H1 (cell line): ENCODE measurements at regions not wholly inside any gene's neighbourhood (a gene's known extent, or its start where the extent isn't known, plus 50 kb on each side); places are given as distances from the start of the nearest gene placed in this dataset.

Experiments
- CTCF ChIA-PET: fragments of 300-600 bp; sonication (Branson Sonifier 250); formaldehyde crosslinking; loops from one replicate; lab custom pipeline; 2021; ENCODE audit not compliant: partially characterized antibody; lab: Charles Lee
- POLR2A ChIA-PET: fragments of 300-600 bp; sonication (Branson Sonifier 250); formaldehyde crosslinking; loops from one replicate; lab custom pipeline; 2021; ENCODE audit warnings: inconsistent platforms; ENCODE audit not compliant: partially characterized antibody; lab: Charles Lee
- DNase-seq, 2 experiments: peaks; one replicate each; pipeline versions ENCODE4 v3.0.0 to v3.0.0-alpha.2; 2010 to 2022; ENCODE audit warnings: low spot score in 2 of 2, low read depth in 1 of 2, mixed read lengths in 1 of 2
- FAIRE-seq: peaks from 2 replicates; lab custom pipeline; 2011; peaks lifted over from hg19 to GRCh38; lab: Jason Lieb, UNC
- H2AFZ ChIP-seq: 2 replicates; pipeline ENCODE4 v1.8.1; 2012; ENCODE audit warnings: low read length, inconsistent platforms
- H2AK5ac ChIP-seq: 2 replicates; pipeline ENCODE4 v1.6.1; 2013; ENCODE audit warnings: low read depth, low read length
- H2BK120ac ChIP-seq: replicated peaks from 2 replicates; pipeline ENCODE3; 2013; ENCODE audit warnings: low read depth, low read length, inconsistent platforms
- H2BK12ac ChIP-seq: 2 replicates; pipeline ENCODE4 v1.6.1; 2013; ENCODE audit warnings: low read depth, low read length
- H2BK15ac ChIP-seq: 2 replicates; pipeline ENCODE4 v1.6.1; 2013; ENCODE audit warnings: low read length
- H2BK20ac ChIP-seq: 2 replicates; pipeline ENCODE4 v1.6.1; 2013; ENCODE audit warnings: low read length
- H2BK5ac ChIP-seq: 2 replicates; pipeline ENCODE4 v1.6.1; 2013; ENCODE audit warnings: low read depth, low read length
- H3K14ac ChIP-seq: 2 replicates; pipeline ENCODE4 v1.6.1; 2013; ENCODE audit warnings: inconsistent platforms; ENCODE audit not compliant: insufficient read length
- H3K18ac ChIP-seq: 2 replicates; pipeline ENCODE4 v1.6.1; 2013; ENCODE audit warnings: low read length; ENCODE audit errors: extremely low read depth
- H3K23ac ChIP-seq: 2 replicates; pipeline ENCODE4 v1.6.1; 2013; ENCODE audit warnings: inconsistent platforms; ENCODE audit not compliant: insufficient read length
- H3K23me2 ChIP-seq: 2 replicates; pipeline ENCODE4 v1.6.1; 2013; ENCODE audit warnings: low read depth, low read length
- H3K27ac ChIP-seq: 2 replicates; pipeline ENCODE4 v1.6.1; 2011; ENCODE audit warnings: low read depth, low read length, inconsistent platforms
- H3K27me3 ChIP-seq, 4 experiments: replicated peaks in 1 of 4; 1 replicate in 1 of 4; 2 replicates in 3 of 4; pipeline versions ENCODE4 v1.6.1 to v1.8.1; 2011 to 2013; ENCODE audit warnings: low read length in 3 of 4, mild to moderate bottlenecking in 3 of 4, inconsistent platforms in 2 of 4, mixed read lengths in 2 of 4, moderate library complexity in 1 of 4; ENCODE audit not compliant: control insufficient read depth in 3 of 4, insufficient read depth in 3 of 4; ENCODE audit errors: extremely low read depth in 1 of 4
- H3K36me3 ChIP-seq, 4 experiments: 2 replicates each; pipeline versions ENCODE4 v1.6.1 to v1.8.1; 2011 to 2013; ENCODE audit warnings: mild to moderate bottlenecking in 4 of 4, low read length in 3 of 4, moderate library complexity in 2 of 4, control low read depth in 1 of 4, inconsistent platforms in 1 of 4; ENCODE audit not compliant: insufficient read depth in 4 of 4, control insufficient read depth in 2 of 4
- H3K4ac ChIP-seq: replicated peaks from 2 replicates; pipeline ENCODE3; 2013; ENCODE audit warnings: low read length, low read depth, mixed read lengths, inconsistent platforms; ENCODE audit not compliant: insufficient read length
- H3K4me1 ChIP-seq, 4 experiments: replicated peaks in 1 of 4; 1 replicate in 1 of 4; 2 replicates in 3 of 4; pipeline versions ENCODE4 v1.6.1 to v1.8.1; 2011 to 2013; ENCODE audit warnings: low read length in 3 of 4, inconsistent platforms in 2 of 4, mixed read lengths in 1 of 4; ENCODE audit not compliant: insufficient read depth in 4 of 4, control insufficient read depth in 3 of 4
- H3K4me2 ChIP-seq, 2 experiments: 2 replicates each; pipeline versions ENCODE4 v1.6.1 to v1.8.1; 2011 to 2013; ENCODE audit warnings: low read depth in 2 of 2, low read length in 2 of 2, control low read depth in 1 of 2, inconsistent platforms in 1 of 2, mild to moderate bottlenecking in 1 of 2; ENCODE audit not compliant: insufficient read depth in 1 of 2
- H3K4me3 ChIP-seq, 4 experiments: fragments of 200-600, 300-600 bp in 1 of 4; sonication (generic), shearing (Covaris generic), sonication (Bioruptor Twin) in 1 of 4; 2 replicates each; pipeline versions ENCODE4 v1.5.1 to v1.8.1; 2011 to 2016; ENCODE audit warnings: low read length in 4 of 4, low read depth in 3 of 4, control low read depth in 2 of 4, inconsistent platforms in 2 of 4, mild to moderate bottlenecking in 2 of 4, mixed read lengths in 1 of 4, moderate library complexity in 1 of 4; ENCODE audit not compliant: insufficient read depth in 2 of 4; ENCODE audit errors: extremely low read depth in 1 of 4
- H3K56ac ChIP-seq: replicated peaks from 2 replicates; pipeline ENCODE3; 2013; ENCODE audit warnings: low read depth, mild to moderate bottlenecking, mixed read lengths, low read length, inconsistent platforms; ENCODE audit not compliant: insufficient read length
- H3K79me1 ChIP-seq: 2 replicates; pipeline ENCODE4 v1.6.1; 2013; ENCODE audit warnings: low read depth, low read length, control low read depth
- H3K79me2 ChIP-seq, 2 experiments: 2 replicates each; pipeline versions ENCODE4 v1.6.1 to v1.8.1; 2012 to 2013; ENCODE audit warnings: low read length in 2 of 2, mild to moderate bottlenecking in 2 of 2, inconsistent platforms in 1 of 2; ENCODE audit not compliant: insufficient read depth in 2 of 2, control insufficient read depth in 1 of 2
- H3K9ac ChIP-seq, 4 experiments: replicated peaks in 1 of 4; 1 replicate in 1 of 4; 2 replicates in 3 of 4; pipeline versions ENCODE4 v1.6.1 to v1.8.1; 2011 to 2013; ENCODE audit warnings: low read depth in 3 of 4, low read length in 3 of 4, control low read depth in 2 of 4, mild to moderate bottlenecking in 2 of 4, moderate library complexity in 2 of 4, inconsistent platforms in 1 of 4; ENCODE audit errors: extremely low read depth in 1 of 4
- H3K9me3 ChIP-seq, 2 experiments: 2 replicates each; pipeline versions ENCODE4 v1.6.1 to v1.8.1; 2012 to 2013; ENCODE audit warnings: mild to moderate bottlenecking in 2 of 2, moderate library complexity in 2 of 2, control low read depth in 1 of 2, inconsistent platforms in 1 of 2, low read depth in 1 of 2, low read length in 1 of 2, mixed read lengths in 1 of 2; ENCODE audit not compliant: insufficient read depth in 2 of 2
- H4K20me1 ChIP-seq, 2 experiments: replicated peaks in 1 of 2; 2 replicates each; pipeline versions ENCODE3 to v1.8.1; 2011 to 2013; ENCODE audit warnings: inconsistent platforms in 2 of 2, low read length in 2 of 2, mild to moderate bottlenecking in 1 of 2; ENCODE audit not compliant: insufficient read depth in 2 of 2, control insufficient read depth in 1 of 2
- H4K5ac ChIP-seq: 2 replicates; pipeline ENCODE4 v1.6.1; 2013; ENCODE audit warnings: low read length, low read depth, mixed read lengths, inconsistent platforms; ENCODE audit not compliant: insufficient read length
- H4K8ac ChIP-seq: 2 replicates; pipeline ENCODE4 v1.8.0; 2013; ENCODE audit warnings: mild to moderate bottlenecking, moderate library complexity, low read length, inconsistent platforms; ENCODE audit not compliant: insufficient read depth; ENCODE audit errors: extremely low read depth
- H4K91ac ChIP-seq: replicated peaks from 2 replicates; pipeline ENCODE3; 2013; ENCODE audit warnings: low read length, mixed read lengths, inconsistent platforms; ENCODE audit not compliant: insufficient read length
- CBX5 ChIP-seq: fragments of 300-800, 300-1000 bp; sonication (generic); IDR thresholded peaks from 2 replicates; pipeline ENCODE4 v1.7.1; 2016; ENCODE audit warnings: antibody characterized with exemption, low read length, low read depth
- NRF1 ChIP-seq: IDR thresholded peaks from 2 replicates; pipeline ENCODE4 v1.6.1; 2011; ENCODE audit warnings: mild to moderate bottlenecking, low read depth, low read length, improper control_type of control experiment
- RBBP5 ChIP-seq: IDR thresholded peaks from 2 replicates; pipeline ENCODE4 v1.7.1; 2012; ENCODE audit warnings: low read depth, mild to moderate bottlenecking, inconsistent platforms, low read length, moderate library complexity, borderline replicate concordance
- RFX5 ChIP-seq: IDR thresholded peaks from 2 replicates; pipeline ENCODE4 v1.6.1; 2011; ENCODE audit warnings: low read depth, low read length, improper control_type of control experiment, borderline replicate concordance
- SIN3A ChIP-seq, 2 experiments: IDR thresholded peaks in 1 of 2; conservative IDR thresholded peaks in 1 of 2; 2 replicates each; pipeline ENCODE4 v1.6.1; 2011 to 2012; ENCODE audit warnings: low read length in 2 of 2, improper control_type of control experiment in 1 of 2, low read depth in 1 of 2, mild to moderate bottlenecking in 1 of 2
- TEAD4 ChIP-seq: IDR thresholded peaks from 2 replicates; pipeline ENCODE4 v1.6.1; 2012; ENCODE audit warnings: low read depth, low read length, inconsistent platforms, mixed read lengths
- ZNF274 ChIP-seq: IDR thresholded peaks from 2 replicates; pipeline ENCODE4 v1.7.0; 2012; ENCODE audit warnings: low read length, borderline replicate concordance; ENCODE audit errors: extremely low read depth
- WGBS, 2 experiments: shearing (Covaris generic) in 1 of 2; methylation state at CpG; one replicate each; pipeline versions ENCODE4 v1.1.6 to v1.1.7; 2013 to 2015; ENCODE audit warnings: low lambda C conversion rate in 2 of 2, mixed read lengths in 2 of 2, inconsistent platforms in 1 of 2, low coverage in 1 of 2, missing lambda C conversion rate in 1 of 2; ENCODE audit not compliant: insufficient replicate concordance in 2 of 2, insufficient coverage in 1 of 2, insufficient read length in 1 of 2; ENCODE audit errors: extremely low coverage in 1 of 2, missing lambda C conversion rate in 1 of 2; 5-methylcytosine and 5-hydroxymethylcytosine counted together

GRCh38 chr6:16991981-16992629 is 109.7 kb upstream of the STMND1 start:
- Histone ChIP-seq H3K27me3 (no peaks in the 10 kb centered on the region), H3K9me3 (peaks cover 3 to 6% of the 10 kb centered on the region in 2 experiments; a peak in 3 of 4 replicates), H3K9ac (no peak overlapping the region), H2BK5ac (no peak overlapping the region), H3K4me1 (no peaks in the 10 kb centered on the region), H3K56ac (no peak overlapping the region), H3K14ac (no peak overlapping the region), H3K23ac (no peak overlapping the region), H3K18ac (no peak overlapping the region), H2BK12ac (no peak overlapping the region), H4K5ac (no peak overlapping the region), H2AFZ (no peak overlapping the region), H4K8ac (no peak overlapping the region), H3K4me3 (no peak overlapping the region), H3K23me2 (no peaks in the 10 kb centered on the region), H3K79me1 (no peaks in the 10 kb centered on the region), H3K79me2 (no peaks in the 10 kb centered on the region), H2AK5ac (no peak overlapping the region), H4K20me1 (no peaks in the 10 kb centered on the region), H2BK120ac (no peak overlapping the region), H3K36me3 (no peaks in the 10 kb centered on the region; a peak in 1 of 8 replicates), H2BK15ac (no peak overlapping the region), H4K91ac (no peak overlapping the region), H3K4me2 (no peak overlapping the region), H3K4ac (no peak overlapping the region), H3K27ac (no peak overlapping the region), H2BK20ac (no peak overlapping the region)
- DNase-seq = no peak
- no peak for TF ChIP-seq TEAD4
- no peak for TF ChIP-seq RFX5
- TF ChIP-seq SIN3A (conservative IDR thresholded peaks at IDR 0.05 in 1 of 2, IDR thresholded peaks at IDR 0.05 in 1 of 2; ENCODE audit: low read depth in 1 of 2, low read length in 2 of 2) = no peak
- TF ChIP-seq CBX5 = no peak
- TF ChIP-seq ZNF274 = no peak
- TF ChIP-seq NRF1 = no peak
- no peak for TF ChIP-seq RBBP5
- ChIA-PET CTCF (interaction anchor here (1.2 to 1.4 kb wide), 3 partner anchors 20 to 221 kb away, joined by 3 to 8 read pairs (median 3); no protein-coding TSS in a partner anchor), POLR2A (no interaction called here)
- WGBS, 2 experiments = 82% methylated on average over 3 of the region's 3 CpGs; no CpG with 5 or more reads in 1 of the 2 experiments
- FAIRE-seq = no peak
